Nephron progenitor cell (in vitro differentiated cells): ENCODE measurements at regions not wholly inside any gene's neighbourhood (a gene's known extent, or its start where the extent isn't known, plus 50 kb on each side); places are given as distances from the start of the nearest gene placed in this dataset.

ENCODE experiments used
- DNase-seq: peaks from one replicate; pipeline ENCODE4 v3.0.0; 2021
- H3K27ac Mint-ChIP-seq: 2 replicates; pipeline ENCODE4 v1.8.0; 2021; ENCODE audit warnings: mild to moderate bottlenecking, moderate library complexity, mixed read lengths
- H3K27me3 Mint-ChIP-seq: 2 replicates; pipeline ENCODE4 v1.8.0; 2021; ENCODE audit warnings: mild to moderate bottlenecking, low read depth, mixed read lengths; ENCODE audit not compliant: poor library complexity
- H3K36me3 Mint-ChIP-seq: 2 replicates; pipeline ENCODE4 v1.8.0; 2021; ENCODE audit warnings: low read depth, mixed read lengths
- H3K4me1 Mint-ChIP-seq: 2 replicates; pipeline ENCODE4 v1.8.0; 2021; ENCODE audit warnings: mixed read lengths
- H3K4me3 Mint-ChIP-seq: 2 replicates; pipeline ENCODE4 v1.8.0; 2021; ENCODE audit warnings: mild to moderate bottlenecking, moderate library complexity, mixed read lengths
- H3K9me3 Mint-ChIP-seq: 2 replicates; pipeline ENCODE4 v1.8.0; 2021; ENCODE audit warnings: mild to moderate bottlenecking, moderate library complexity, mixed read lengths
- TF ChIP-seq, protein P1 (sequence below): fragments of 200-600 bp; sonication (generic); IDR thresholded peaks from 2 replicates; pipeline ENCODE4 v1.5.0; 2021; ENCODE audit warnings: antibody characterized with exemption

GRCh38 chr3:176909044-176909443, 288.2 kb downstream of the TBL1XR1 start:
- H3K27me3 Mint-ChIP-seq = peaks cover 3% of the 10 kb centered on the region
- H3K9me3 Mint-ChIP-seq = no peaks in the 10 kb centered on the region
- no peak overlapping the region for H3K27ac Mint-ChIP-seq
- H3K4me1 Mint-ChIP-seq = peaks cover 7% of the 10 kb centered on the region
- H3K36me3 Mint-ChIP-seq = no peaks in the 10 kb centered on the region
- TF ChIP-seq, protein P1, sequence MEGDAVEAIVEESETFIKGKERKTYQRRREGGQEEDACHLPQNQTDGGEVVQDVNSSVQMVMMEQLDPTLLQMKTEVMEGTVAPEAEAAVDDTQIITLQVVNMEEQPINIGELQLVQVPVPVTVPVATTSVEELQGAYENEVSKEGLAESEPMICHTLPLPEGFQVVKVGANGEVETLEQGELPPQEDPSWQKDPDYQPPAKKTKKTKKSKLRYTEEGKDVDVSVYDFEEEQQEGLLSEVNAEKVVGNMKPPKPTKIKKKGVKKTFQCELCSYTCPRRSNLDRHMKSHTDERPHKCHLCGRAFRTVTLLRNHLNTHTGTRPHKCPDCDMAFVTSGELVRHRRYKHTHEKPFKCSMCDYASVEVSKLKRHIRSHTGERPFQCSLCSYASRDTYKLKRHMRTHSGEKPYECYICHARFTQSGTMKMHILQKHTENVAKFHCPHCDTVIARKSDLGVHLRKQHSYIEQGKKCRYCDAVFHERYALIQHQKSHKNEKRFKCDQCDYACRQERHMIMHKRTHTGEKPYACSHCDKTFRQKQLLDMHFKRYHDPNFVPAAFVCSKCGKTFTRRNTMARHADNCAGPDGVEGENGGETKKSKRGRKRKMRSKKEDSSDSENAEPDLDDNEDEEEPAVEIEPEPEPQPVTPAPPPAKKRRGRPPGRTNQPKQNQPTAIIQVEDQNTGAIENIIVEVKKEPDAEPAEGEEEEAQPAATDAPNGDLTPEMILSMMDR = no peak
- no peak for DNase-seq
- H3K4me3 Mint-ChIP-seq = no peak overlapping the region

GRCh38 chr3:176906046-176906905, 291.0 kb downstream of the TBL1XR1 start:
- Mint-ChIP-seq H3K27me3 (peaks cover 3% of the 10 kb centered on the region), H3K4me3 (no peak overlapping the region), H3K36me3 (no peaks in the 10 kb centered on the region), H3K9me3 (peaks cover 4% of the 10 kb centered on the region), H3K27ac (no peak overlapping the region), H3K4me1 (peaks cover 20% of the 10 kb centered on the region)
- TF ChIP-seq, protein P1 = no peak
- no peak for DNase-seq

DNA sequence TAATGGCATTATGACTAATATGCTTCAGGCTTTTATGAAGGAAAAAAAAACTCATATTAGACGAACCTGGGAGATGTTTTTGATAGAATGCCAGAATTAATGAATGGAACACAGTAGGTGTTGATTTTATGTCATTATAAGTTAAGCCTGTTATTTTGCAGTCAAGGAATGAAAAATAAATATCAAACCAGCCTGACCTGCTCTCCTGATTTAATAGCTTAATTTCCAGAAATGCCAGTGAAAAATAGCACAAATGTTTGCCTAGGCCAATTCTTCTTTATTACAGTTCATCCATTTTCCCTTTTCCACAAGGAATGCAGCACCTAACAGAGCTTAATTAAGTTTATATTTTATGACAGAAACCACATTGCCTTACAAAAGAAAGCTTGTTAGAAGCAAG, 292.0 kb downstream of the TBL1XR1 start:
- DNase-seq = no peak
- H3K9me3 Mint-ChIP-seq = peaks cover 4% of the 10 kb centered on the region
- TF ChIP-seq, protein P1 = no peak
- H3K27ac Mint-ChIP-seq = no peak overlapping the region
- peaks cover 20% of the 10 kb centered on the region for H3K4me1 Mint-ChIP-seq
- H3K36me3 Mint-ChIP-seq = no peaks in the 10 kb centered on the region
- H3K27me3 Mint-ChIP-seq = no peaks in the 10 kb centered on the region
- H3K4me3 Mint-ChIP-seq = no peak overlapping the region

DNA sequence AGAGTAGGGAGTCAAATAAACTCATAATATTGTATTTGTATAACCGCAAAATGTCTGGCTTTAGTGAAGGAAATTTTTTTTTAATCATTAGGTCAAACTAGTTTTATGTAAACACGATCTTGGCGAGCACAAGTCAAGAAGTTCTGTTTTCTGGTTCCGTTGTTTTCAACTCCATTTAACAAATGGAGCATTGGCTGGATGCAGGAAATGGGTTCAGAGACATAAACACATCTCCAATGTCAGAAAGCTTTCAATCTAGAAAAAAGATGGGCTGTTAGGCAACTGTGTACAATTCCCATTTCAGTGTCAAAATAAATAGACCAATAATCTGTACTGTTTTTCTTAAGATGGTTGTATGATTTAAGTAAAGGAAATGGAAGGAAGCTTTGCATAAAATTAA, 292.8 kb downstream of the TBL1XR1 start:
- no peak overlapping the region for H3K27ac Mint-ChIP-seq
- no peak for DNase-seq
- no peaks in the 10 kb centered on the region for H3K36me3 Mint-ChIP-seq
- H3K4me3 Mint-ChIP-seq = no peak overlapping the region
- no peaks in the 10 kb centered on the region for H3K27me3 Mint-ChIP-seq
- TF ChIP-seq, protein P1 = no peak
- H3K9me3 Mint-ChIP-seq = peaks cover 4% of the 10 kb centered on the region
- H3K4me1 Mint-ChIP-seq = peaks cover 20% of the 10 kb centered on the region

GRCh38 chr3:176896640-176897039, 300.6 kb downstream of the TBL1XR1 start:
- no peaks in the 10 kb centered on the region for H3K27me3 Mint-ChIP-seq
- peaks cover 3% of the 10 kb centered on the region for H3K4me1 Mint-ChIP-seq
- H3K27ac Mint-ChIP-seq = peak overlapping the region; percentile 52
- no peak for DNase-seq
- no peak overlapping the region for H3K4me3 Mint-ChIP-seq
- TF ChIP-seq, protein P1 = no peak
- H3K9me3 Mint-ChIP-seq = peaks cover 30% of the 10 kb centered on the region
- H3K36me3 Mint-ChIP-seq = peaks cover 9% of the 10 kb centered on the region

GRCh38 chr3:176896165-176896564, 301.1 kb downstream of the TBL1XR1 start:
- Mint-ChIP-seq H3K36me3 (peaks cover 9% of the 10 kb centered on the region), H3K4me1 (no peaks in the 10 kb centered on the region)

More at GRCh38 chr3:176896165-176896564, 301.1 kb downstream of the TBL1XR1 start:
- DNase-seq = no peak
- H3K27me3 Mint-ChIP-seq = no peaks in the 10 kb centered on the region
- no peak overlapping the region for H3K27ac Mint-ChIP-seq
- H3K4me3 Mint-ChIP-seq = no peak overlapping the region
- peaks cover 35% of the 10 kb centered on the region for H3K9me3 Mint-ChIP-seq
- TF ChIP-seq, protein P1 = no peak
